NCI-H748 (cell line): ENCODE measurements at regions not wholly inside any gene's neighbourhood (a gene's known extent, or its start where the extent isn't known, plus 50 kb on each side); places are given as distances from the start of the nearest gene placed in this dataset.
"Not testable (repeated sequence)": the region's sequence is repeated elsewhere in the genome, so short reads cannot be mapped to it uniquely, and the experiment has no call there.

Experiments
- DNase-seq: peaks from one replicate; lab custom pipeline; 2025; ENCODE audit not compliant: unreplicated experiment; lab: John Stamatoyannopoulos, UW

GRCh38 chr7:153404124-153404523 lies 644.6 kb downstream of the ACTR3B start:
- no peak for DNase-seq

GRCh38 chr7:153404781-153405279 lies 645.3 kb downstream of the ACTR3B start:
- DNase-seq = no peak

- DNase-seq = no peak
These were observed 646.3 kb upstream of the DPP6 start for GRCh38 chr7:153405704-153406485.

GRCh38 chr7:153406486-153406872 lies 645.7 kb upstream of the DPP6 start:
- DNase-seq = no peak

GRCh38 chr7:153407291-153408046 lies 644.7 kb upstream of the DPP6 start:
- no peak for DNase-seq

- DNase-seq = peak; percentile 19
These were observed 643.5 kb upstream of the DPP6 start for GRCh38 chr7:153408360-153409335.

- not testable (repeated sequence) for DNase-seq
These were observed 642.4 kb upstream of the DPP6 start for GRCh38 chr7:153409567-153410342.

- DNase-seq = not testable (repeated sequence)
These were observed 641.1 kb upstream of the DPP6 start for GRCh38 chr7:153410997-153411642.

- peak; percentile 22 for DNase-seq
These were observed 639.9 kb upstream of the DPP6 start for GRCh38 chr7:153412114-153412823.

- DNase-seq = peak; percentile 80
These were observed 639.4 kb upstream of the DPP6 start for GRCh38 chr7:153412824-153413198.

GRCh38 chr7:153413199-153413539 lies 639.0 kb upstream of the DPP6 start:
- no peak for DNase-seq

- peak; percentile 94 for DNase-seq
These were observed 638.5 kb upstream of the DPP6 start for GRCh38 chr7:153413540-153414287.

GRCh38 chr7:153414288-153414629 lies 637.9 kb upstream of the DPP6 start:
- DNase-seq = no peak

GRCh38 chr7:153415632-153416031 lies 636.6 kb upstream of the DPP6 start:
- no peak for DNase-seq

GRCh38 chr7:153422291-153423209 lies 629.6 kb upstream of the DPP6 start:
- no peak for DNase-seq

GRCh38 chr7:153423210-153423590 lies 629.0 kb upstream of the DPP6 start:
- DNase-seq = no peak

GRCh38 chr7:153430931-153431330 lies 621.3 kb upstream of the DPP6 start:
- no peak for DNase-seq

GRCh38 chr7:153432063-153432462 lies 620.1 kb upstream of the DPP6 start:
- DNase-seq = no peak
